Bronchial epithelial cell (primary cell): ENCODE measurements at regions not wholly inside any gene's neighbourhood (a gene's known extent, or its start where the extent isn't known, plus 50 kb on each side); places are given as distances from the start of the nearest gene placed in this dataset.
A peak's percentile ranks its signal among the peaks of the same experiment; 100 is the strongest.

ENCODE experiments used
- DNase-seq: peaks from one replicate; pipeline ENCODE4 v3.0.0-alpha.2; 2010; ENCODE audit warnings: low read depth
- FAIRE-seq: peaks from 2 replicates; lab custom pipeline; 2011; peaks lifted over from hg19 to GRCh38; lab: Jason Lieb, UNC
- H3K27me3 ChIP-seq: 2 replicates; pipeline ENCODE4 v1.5.1; 2011; ENCODE audit warnings: low read length; ENCODE audit not compliant: control insufficient read depth, insufficient read depth
- H3K36me3 ChIP-seq: 2 replicates; pipeline ENCODE4 v1.5.1; 2011; ENCODE audit warnings: low read length; ENCODE audit not compliant: control insufficient read depth, insufficient read depth
- H3K4me3 ChIP-seq: 2 replicates; pipeline ENCODE4 v1.5.1; 2011; ENCODE audit warnings: mild to moderate bottlenecking, low read depth, low read length, control low read depth
- TF ChIP-seq, protein P1 (sequence below): IDR thresholded peaks from 2 replicates; pipeline ENCODE4 v1.5.1; 2011; ENCODE audit warnings: mild to moderate bottlenecking, moderate library complexity, low read length, control low read depth, inconsistent platforms; ENCODE audit not compliant: insufficient read depth, severe bottlenecking

DNA sequence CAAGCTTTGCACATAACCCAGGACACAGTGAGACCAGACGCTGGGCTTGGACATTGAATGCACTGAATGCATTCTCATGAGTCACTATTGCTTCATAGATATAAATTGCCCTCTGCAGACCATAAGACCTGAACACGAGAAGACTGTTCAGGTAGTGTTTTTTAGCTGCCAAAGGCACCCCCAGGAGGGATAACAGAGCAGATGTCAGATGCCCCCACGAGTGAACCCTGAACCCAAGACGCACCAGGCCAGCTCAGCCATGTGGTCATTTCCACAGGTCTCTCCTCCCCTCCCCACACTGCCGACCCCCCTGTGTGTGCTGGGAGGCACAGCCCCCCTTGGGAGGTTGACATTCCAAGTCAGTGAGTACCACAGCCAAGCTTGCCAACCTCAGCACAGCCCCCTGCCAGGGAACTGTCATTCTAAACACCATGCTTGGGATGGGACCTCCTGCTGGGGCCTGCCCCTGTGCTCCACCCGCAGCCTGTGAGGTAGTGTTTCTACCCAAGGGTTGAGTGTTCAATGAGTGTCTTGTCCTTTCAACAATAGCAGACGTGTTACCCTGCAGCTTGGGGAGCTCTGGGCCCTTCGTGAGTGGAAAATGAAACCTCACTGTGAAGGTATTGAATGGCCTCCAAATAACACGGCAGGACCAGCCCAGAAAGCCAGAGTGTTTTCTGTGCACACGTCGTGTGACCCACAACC lies 68.2 kb downstream of the PSMG1 start:
- TF ChIP-seq, protein P1, sequence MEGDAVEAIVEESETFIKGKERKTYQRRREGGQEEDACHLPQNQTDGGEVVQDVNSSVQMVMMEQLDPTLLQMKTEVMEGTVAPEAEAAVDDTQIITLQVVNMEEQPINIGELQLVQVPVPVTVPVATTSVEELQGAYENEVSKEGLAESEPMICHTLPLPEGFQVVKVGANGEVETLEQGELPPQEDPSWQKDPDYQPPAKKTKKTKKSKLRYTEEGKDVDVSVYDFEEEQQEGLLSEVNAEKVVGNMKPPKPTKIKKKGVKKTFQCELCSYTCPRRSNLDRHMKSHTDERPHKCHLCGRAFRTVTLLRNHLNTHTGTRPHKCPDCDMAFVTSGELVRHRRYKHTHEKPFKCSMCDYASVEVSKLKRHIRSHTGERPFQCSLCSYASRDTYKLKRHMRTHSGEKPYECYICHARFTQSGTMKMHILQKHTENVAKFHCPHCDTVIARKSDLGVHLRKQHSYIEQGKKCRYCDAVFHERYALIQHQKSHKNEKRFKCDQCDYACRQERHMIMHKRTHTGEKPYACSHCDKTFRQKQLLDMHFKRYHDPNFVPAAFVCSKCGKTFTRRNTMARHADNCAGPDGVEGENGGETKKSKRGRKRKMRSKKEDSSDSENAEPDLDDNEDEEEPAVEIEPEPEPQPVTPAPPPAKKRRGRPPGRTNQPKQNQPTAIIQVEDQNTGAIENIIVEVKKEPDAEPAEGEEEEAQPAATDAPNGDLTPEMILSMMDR = no peak
- no peaks in the 10 kb centered on the region for H3K27me3 ChIP-seq
- peak; percentile 47 for DNase-seq
- FAIRE-seq = no peak
- H3K4me3 ChIP-seq = no peak overlapping the region
- H3K36me3 ChIP-seq = no peaks in the 10 kb centered on the region

DNA sequence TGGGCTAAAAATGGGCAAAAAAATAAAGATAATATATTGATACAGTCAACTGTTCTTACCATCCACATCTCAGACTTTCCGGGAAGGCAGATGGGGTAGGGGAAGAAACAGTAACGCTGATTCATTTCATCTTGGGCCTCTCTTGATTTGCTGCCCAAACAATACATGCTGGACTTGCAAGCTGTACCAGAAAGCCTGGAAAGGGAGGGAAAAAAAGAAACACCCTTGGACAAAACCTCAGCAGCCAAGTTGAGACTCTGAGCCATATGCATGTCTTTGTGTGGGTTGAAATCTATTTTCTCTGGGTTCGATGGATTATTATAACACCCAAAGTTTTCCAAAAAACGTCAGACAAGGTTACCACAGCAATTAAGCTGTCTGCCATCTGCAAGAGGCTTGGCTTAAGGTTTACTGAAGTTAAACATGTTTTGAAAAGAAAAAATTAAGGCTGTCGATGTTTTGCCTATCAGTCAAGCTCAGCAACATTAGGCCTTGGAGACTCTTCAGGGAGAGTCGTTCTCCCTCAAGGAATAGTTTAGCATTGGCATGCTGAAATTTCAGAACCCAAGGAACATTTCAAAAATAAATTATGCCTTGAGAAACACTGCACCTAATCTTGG lies 71.2 kb downstream of the PSMG1 start:
- FAIRE-seq = no peak
- Histone ChIP-seq H3K36me3 (no peaks in the 10 kb centered on the region), H3K27me3 (no peaks in the 10 kb centered on the region), H3K4me3 (no peak overlapping the region)
- TF ChIP-seq, protein P1 = no peak
- DNase-seq = no peak

DNA sequence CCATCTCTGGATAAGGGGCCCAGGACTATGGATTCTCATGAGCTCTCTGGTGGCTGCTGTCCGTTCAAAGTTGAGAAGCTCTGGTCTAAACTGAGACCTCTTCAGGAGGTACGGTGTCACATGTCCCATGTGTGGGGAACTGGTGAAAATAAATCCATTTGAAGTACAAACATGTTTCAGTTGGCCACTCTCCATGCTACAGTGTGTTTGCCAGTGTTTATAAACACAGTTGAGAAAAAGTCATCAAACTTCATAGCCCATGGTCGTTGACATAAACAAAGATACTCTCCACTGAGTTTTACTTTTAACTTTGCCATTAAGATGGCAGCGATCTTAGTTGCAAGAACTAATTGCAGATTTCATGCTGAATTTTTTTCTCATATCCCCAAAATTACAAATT lies 72.8 kb downstream of the PSMG1 start:
- FAIRE-seq = no peak
- no peaks in the 10 kb centered on the region for H3K36me3 ChIP-seq
- DNase-seq = no peak
- H3K27me3 ChIP-seq = no peaks in the 10 kb centered on the region
- H3K4me3 ChIP-seq = no peak overlapping the region
- TF ChIP-seq, protein P1 = no peak

DNA sequence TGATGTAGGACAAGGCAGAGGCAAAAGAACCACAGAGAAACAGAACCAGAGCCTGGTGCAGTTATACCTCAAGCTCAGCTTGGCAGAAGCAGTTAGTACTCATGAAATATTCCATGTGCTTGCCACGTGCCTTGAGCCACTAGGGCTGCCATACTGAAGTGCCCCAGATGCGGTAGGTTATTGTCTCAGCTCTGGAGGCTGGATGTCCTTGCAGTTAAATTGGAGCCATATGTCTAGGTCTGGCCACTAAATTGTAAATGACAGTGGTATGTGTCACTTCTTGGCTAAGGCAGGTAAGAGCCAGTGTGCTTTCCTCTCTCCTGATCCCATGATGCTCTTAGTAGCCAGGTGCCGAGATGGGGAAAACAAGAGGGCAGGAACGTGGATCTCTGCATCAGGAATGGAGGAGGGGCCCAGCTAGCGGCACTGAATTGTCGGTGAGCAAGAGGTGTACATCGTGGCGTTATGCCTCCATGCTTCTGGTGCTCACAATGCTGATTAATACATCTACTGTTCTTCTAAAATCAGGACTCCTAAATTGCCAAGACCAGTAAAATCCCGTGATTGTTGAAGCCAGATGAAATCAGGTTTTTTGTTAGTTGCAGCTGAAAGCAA lies 73.5 kb downstream of the PSMG1 start:
- TF ChIP-seq, protein P1 = no peak
- no peaks in the 10 kb centered on the region for H3K36me3 ChIP-seq
- H3K27me3 ChIP-seq = no peaks in the 10 kb centered on the region
- FAIRE-seq (no peak), DNase-seq (no peak)
- H3K4me3 ChIP-seq = no peak overlapping the region

DNA sequence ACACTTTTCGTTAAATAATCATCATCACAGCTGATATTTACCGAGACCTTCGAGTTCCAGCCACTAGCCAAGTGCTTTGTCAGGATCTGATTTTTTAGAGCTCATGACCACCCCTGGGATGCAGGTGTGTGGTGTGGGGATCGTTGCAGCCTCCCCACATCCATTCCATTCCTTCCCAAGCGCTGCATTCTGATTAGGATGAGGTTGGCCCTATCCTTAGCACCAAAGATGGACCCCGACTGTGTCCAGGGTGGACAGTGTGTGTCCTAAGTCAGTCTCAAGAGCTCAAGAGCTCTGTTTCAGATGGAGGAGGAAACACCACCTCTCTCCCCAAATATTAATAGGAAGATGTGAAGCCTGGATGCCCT lies 74.1 kb downstream of the PSMG1 start:
- no peak overlapping the region for H3K4me3 ChIP-seq
- DNase-seq (no peak), FAIRE-seq (no peak)
- TF ChIP-seq, protein P1 = no peak
- H3K36me3 ChIP-seq = no peaks in the 10 kb centered on the region
- H3K27me3 ChIP-seq = no peaks in the 10 kb centered on the region
